ENCODE measurements at regions not wholly inside any gene's neighbourhood (a gene's known extent, or its start where the extent isn't known, plus 50 kb on each side); places are given as distances from the start of the nearest gene placed in this dataset.

- no peak for TF ChIP-seq CTCF (IDR thresholded peaks at IDR 0.05; ENCODE audit: insufficient read depth, low read length, poor library complexity, severe bottlenecking)
- no peak for TF ChIP-seq EZH2phosphoT487 (conservative IDR thresholded peaks at IDR 0.05; ENCODE audit: low read length)
Measured at GRCh38 chr7:54879776-54880175, 120.8 kb upstream of the SEC61G start.

Data from SU-DHL-6 (cell line).